ENCODE measurements at regions not wholly inside any gene's neighbourhood (a gene's known extent, or its start where the extent isn't known, plus 50 kb on each side); places are given as distances from the start of the nearest gene placed in this dataset.
A peak's percentile ranks its signal among the peaks of the same experiment; 100 is the strongest.
"Not testable (repeated sequence)": the region's sequence is repeated elsewhere in the genome, so short reads cannot be mapped to it uniquely, and the experiment has no call there.

DNA sequence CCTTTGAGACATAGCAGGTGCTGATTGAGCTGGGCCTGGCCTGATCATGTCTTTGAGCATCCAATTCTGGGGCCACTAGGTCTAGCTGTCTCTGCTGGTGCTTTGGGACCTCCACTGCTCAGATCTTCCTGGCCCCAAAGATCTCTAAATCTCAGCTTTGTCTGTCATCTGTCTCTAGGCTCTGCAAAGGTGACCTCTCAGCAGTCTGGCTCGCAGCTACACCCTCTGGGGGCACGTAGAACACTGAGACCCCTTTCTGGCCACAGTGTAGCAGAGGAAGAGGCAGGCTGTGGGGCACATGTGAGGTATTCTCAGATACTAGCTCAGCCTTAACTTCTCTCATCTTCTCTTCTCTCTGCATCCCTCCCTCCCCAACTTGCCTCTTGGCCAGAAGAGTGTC lies 298.1 kb upstream of the PLGLB1 start:
- H3K4me2 ChIP-seq (ENCODE audit: control insufficient read depth, extremely low read depth, insufficient read depth, low read depth, low read length); H3K27ac ChIP-seq (ENCODE audit: control insufficient read depth, insufficient read depth, low read length); H3K79me2 ChIP-seq (ENCODE audit: control insufficient read depth, insufficient read depth, low read length); H2AFZ ChIP-seq (ENCODE audit: control insufficient read depth, low read length); H3K9me1 ChIP-seq (ENCODE audit: control insufficient read depth, extremely low read depth, insufficient read depth, low read length); H3K9me3 ChIP-seq (ENCODE audit: control insufficient read depth, low read depth, low read length); dilution Hi-C loops (cut with MboI; ENCODE audit: extremely low pct_ligation_motif_present, low sequenced_read_pairs); H3K9ac ChIP-seq (ENCODE audit: control insufficient read depth, extremely low read depth, insufficient read depth, low read length); H3K36me3 ChIP-seq (ENCODE audit: control insufficient read depth in 2 of 2, extremely low read depth in 1 of 2, insufficient read depth in 2 of 2, low read length in 2 of 2); H3K4me1 ChIP-seq (ENCODE audit: control insufficient read depth, extremely low read depth, insufficient read depth, low read length); H3K27me3 ChIP-seq (ENCODE audit: control insufficient read depth, extremely low read depth, insufficient read depth, low read length); H4K20me1 ChIP-seq (ENCODE audit: control insufficient read depth, extremely low read depth, insufficient read depth, low read length); H3K4me3 ChIP-seq (ENCODE audit: control insufficient read depth in 2 of 3, extremely low read depth in 1 of 3, insufficient read depth in 2 of 3, low read depth in 1 of 3, low read length in 3 of 3); DNase-seq (ENCODE audit: low read depth, low spot score): not testable (repeated sequence)
- FAIRE-seq, result peak; percentile 66

DNA sequence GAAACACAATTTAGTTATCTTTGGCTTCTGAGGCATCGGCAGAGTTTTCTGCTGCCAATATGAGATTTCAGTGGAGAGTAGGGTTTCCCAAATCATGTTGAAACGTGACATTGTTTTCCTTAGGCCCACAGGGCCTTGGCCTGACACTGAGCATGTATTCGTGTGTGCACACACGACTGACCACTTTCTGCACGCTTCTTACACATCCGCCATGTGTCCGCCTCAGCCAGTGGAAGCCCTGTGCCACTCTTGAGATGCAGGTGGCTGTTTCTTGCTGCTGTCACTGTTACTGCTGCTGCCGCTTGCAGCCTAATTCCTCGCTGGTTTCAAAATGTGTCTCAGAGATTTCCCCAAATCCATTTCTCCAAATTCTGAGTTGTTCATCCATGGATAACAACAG lies 299.6 kb upstream of the PLGLB1 start:
- H3K4me2 ChIP-seq (ENCODE audit: control insufficient read depth, extremely low read depth, insufficient read depth, low read depth, low read length); H3K9me3 ChIP-seq (ENCODE audit: control insufficient read depth, low read depth, low read length); H3K36me3 ChIP-seq (ENCODE audit: control insufficient read depth in 2 of 2, extremely low read depth in 1 of 2, insufficient read depth in 2 of 2, low read length in 2 of 2); H3K4me3 ChIP-seq (ENCODE audit: control insufficient read depth in 2 of 3, extremely low read depth in 1 of 3, insufficient read depth in 2 of 3, low read depth in 1 of 3, low read length in 3 of 3); DNase-seq (ENCODE audit: low read depth, low spot score); dilution Hi-C loops (cut with MboI; ENCODE audit: extremely low pct_ligation_motif_present, low sequenced_read_pairs); H3K27me3 ChIP-seq (ENCODE audit: control insufficient read depth, extremely low read depth, insufficient read depth, low read length); H4K20me1 ChIP-seq (ENCODE audit: control insufficient read depth, extremely low read depth, insufficient read depth, low read length); H3K27ac ChIP-seq (ENCODE audit: control insufficient read depth, insufficient read depth, low read length); H3K9ac ChIP-seq (ENCODE audit: control insufficient read depth, extremely low read depth, insufficient read depth, low read length); H3K79me2 ChIP-seq (ENCODE audit: control insufficient read depth, insufficient read depth, low read length); H3K9me1 ChIP-seq (ENCODE audit: control insufficient read depth, extremely low read depth, insufficient read depth, low read length); H2AFZ ChIP-seq (ENCODE audit: control insufficient read depth, low read length); FAIRE-seq: not testable (repeated sequence)
- H3K4me1 ChIP-seq (ENCODE audit: control insufficient read depth, extremely low read depth, insufficient read depth, low read length), result peaks cover 13% of the 10 kb centered on the region

DNA sequence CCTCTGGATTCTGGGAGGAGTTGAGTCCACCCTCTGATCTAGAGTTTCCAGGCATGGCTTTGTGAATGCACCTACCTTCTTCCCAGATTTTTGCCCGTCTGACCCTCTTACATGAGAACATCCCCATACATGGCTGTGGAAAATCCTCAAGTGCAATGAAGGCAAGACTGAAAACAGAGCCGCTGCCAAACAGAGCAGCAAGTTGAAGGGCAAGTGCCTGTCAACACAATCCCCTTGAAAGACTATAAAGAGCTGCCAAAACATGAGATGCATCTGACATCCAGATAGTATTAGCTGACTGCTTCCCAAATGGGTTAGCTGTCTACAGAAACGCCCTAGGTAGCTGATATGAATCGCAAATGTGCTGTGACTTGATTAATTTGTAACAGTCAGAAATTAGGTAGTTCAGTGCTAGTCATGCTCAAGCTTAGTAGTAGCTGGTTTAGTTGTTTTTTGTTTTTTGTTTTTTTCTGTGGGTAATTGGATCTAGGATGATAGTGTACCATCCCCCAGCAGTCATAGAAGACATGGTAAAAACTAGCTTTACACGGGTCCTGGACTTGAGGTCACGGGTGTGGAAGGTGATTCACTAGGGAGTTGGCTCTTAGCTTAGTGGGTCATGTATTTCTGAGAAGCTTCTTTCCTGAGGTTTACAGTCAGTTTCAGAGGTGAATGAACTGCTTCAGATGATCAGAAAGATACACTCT lies 302.8 kb upstream of the PLGLB1 start:
- H3K27me3 ChIP-seq (ENCODE audit: control insufficient read depth, extremely low read depth, insufficient read depth, low read length); H3K9me3 ChIP-seq (ENCODE audit: control insufficient read depth, low read depth, low read length); H4K20me1 ChIP-seq (ENCODE audit: control insufficient read depth, extremely low read depth, insufficient read depth, low read length); H3K9me1 ChIP-seq (ENCODE audit: control insufficient read depth, extremely low read depth, insufficient read depth, low read length); H3K79me2 ChIP-seq (ENCODE audit: control insufficient read depth, insufficient read depth, low read length); DNase-seq (ENCODE audit: low read depth, low spot score); H3K36me3 ChIP-seq (ENCODE audit: control insufficient read depth in 2 of 2, extremely low read depth in 1 of 2, insufficient read depth in 2 of 2, low read length in 2 of 2); H3K4me3 ChIP-seq (ENCODE audit: control insufficient read depth in 2 of 3, extremely low read depth in 1 of 3, insufficient read depth in 2 of 3, low read depth in 1 of 3, low read length in 3 of 3); H2AFZ ChIP-seq (ENCODE audit: control insufficient read depth, low read length); dilution Hi-C loops (cut with MboI; ENCODE audit: extremely low pct_ligation_motif_present, low sequenced_read_pairs): not testable (repeated sequence)
- peak overlapping the region; percentile 54 for H3K9ac ChIP-seq (ENCODE audit: control insufficient read depth, extremely low read depth, insufficient read depth, low read length)
- FAIRE-seq, result peak; percentile 95
- peak overlapping the region; percentile 48 for H3K4me2 ChIP-seq (ENCODE audit: control insufficient read depth, extremely low read depth, insufficient read depth, low read depth, low read length)
- peak overlapping the region; percentile 83 for H3K27ac ChIP-seq (ENCODE audit: control insufficient read depth, insufficient read depth, low read length)
- H3K4me1 ChIP-seq (ENCODE audit: control insufficient read depth, extremely low read depth, insufficient read depth, low read length), result peaks cover 10% of the 10 kb centered on the region

DNA sequence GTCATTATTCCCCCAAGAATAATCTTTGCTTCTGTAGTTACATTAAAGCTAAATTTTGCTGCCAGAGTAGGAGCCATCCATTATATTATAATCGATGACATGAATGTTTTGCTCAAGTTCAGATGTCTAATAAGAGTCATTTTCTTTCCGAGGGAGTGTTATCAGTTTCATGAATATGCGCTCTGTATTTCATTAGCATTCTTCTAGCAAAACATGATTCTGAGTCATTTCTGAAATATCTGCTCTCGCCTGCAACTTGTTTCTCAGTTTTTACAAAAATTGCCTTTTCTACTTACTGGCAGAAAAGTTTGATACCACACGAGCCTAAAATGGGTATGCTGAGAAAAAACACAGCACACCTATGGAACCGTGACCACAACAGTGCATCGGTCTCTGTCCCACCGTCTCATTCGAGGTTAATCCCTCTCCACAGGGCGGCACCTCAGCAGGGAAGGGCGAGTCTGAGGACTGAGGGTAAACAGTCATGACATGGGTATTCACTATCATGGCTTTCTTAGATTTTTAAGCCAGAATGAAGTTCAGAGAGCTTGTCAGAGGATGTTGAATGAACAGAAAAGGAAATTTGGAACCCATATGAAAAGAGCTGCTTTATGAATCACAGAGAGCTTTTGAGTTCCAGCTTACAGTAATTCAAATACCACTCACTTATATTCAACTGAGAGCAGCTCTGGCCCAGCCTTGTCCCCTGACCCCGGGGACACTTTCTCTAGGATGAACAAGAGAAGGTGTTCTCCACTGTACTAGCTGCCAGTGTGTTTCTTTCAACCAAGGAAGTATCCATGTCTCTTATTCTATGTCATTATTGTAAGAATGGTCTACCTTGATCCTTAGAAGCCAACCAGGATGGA lies 303.6 kb upstream of the PLGLB1 start:
- dilution Hi-C loops (cut with MboI; ENCODE audit: extremely low pct_ligation_motif_present, low sequenced_read_pairs); H3K4me3 ChIP-seq (ENCODE audit: control insufficient read depth in 2 of 3, extremely low read depth in 1 of 3, insufficient read depth in 2 of 3, low read depth in 1 of 3, low read length in 3 of 3): not testable (repeated sequence)
- peak overlapping the region; percentile 37 for H3K9ac ChIP-seq (ENCODE audit: control insufficient read depth, extremely low read depth, insufficient read depth, low read length)

DNA sequence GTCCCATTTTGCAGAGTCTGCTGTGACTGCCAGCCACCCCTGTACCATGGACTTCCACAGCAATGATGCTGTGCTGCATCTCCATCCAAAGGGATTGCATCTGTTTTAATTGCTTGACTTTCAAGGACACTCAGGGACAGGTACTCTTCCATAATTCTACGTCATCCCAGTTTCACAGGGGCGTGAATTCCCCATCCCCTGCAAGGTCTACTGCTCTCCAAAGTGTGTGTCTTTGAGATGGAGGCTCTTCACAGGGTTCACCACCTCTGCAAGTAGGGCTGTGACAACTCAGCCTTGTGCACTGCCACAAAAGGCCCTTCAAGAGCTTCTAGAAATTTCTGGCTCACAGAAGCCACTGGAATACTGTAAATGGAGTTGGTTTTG lies 304.3 kb upstream of the PLGLB1 start:
- FAIRE-seq; DNase-seq (ENCODE audit: low read depth, low spot score); H3K79me2 ChIP-seq (ENCODE audit: control insufficient read depth, insufficient read depth, low read length); H4K20me1 ChIP-seq (ENCODE audit: control insufficient read depth, extremely low read depth, insufficient read depth, low read length); H3K4me1 ChIP-seq (ENCODE audit: control insufficient read depth, extremely low read depth, insufficient read depth, low read length); H3K9me1 ChIP-seq (ENCODE audit: control insufficient read depth, extremely low read depth, insufficient read depth, low read length); H3K27me3 ChIP-seq (ENCODE audit: control insufficient read depth, extremely low read depth, insufficient read depth, low read length); H3K9ac ChIP-seq (ENCODE audit: control insufficient read depth, extremely low read depth, insufficient read depth, low read length); H3K9me3 ChIP-seq (ENCODE audit: control insufficient read depth, low read depth, low read length); H3K36me3 ChIP-seq (ENCODE audit: control insufficient read depth in 2 of 2, extremely low read depth in 1 of 2, insufficient read depth in 2 of 2, low read length in 2 of 2); H2AFZ ChIP-seq (ENCODE audit: control insufficient read depth, low read length); H3K4me3 ChIP-seq (ENCODE audit: control insufficient read depth in 2 of 3, extremely low read depth in 1 of 3, insufficient read depth in 2 of 3, low read depth in 1 of 3, low read length in 3 of 3); dilution Hi-C loops (cut with MboI; ENCODE audit: extremely low pct_ligation_motif_present, low sequenced_read_pairs): not testable (repeated sequence)
- Histone ChIP-seq H3K27ac (ENCODE audit: control insufficient read depth, insufficient read depth, low read length) (peak overlapping the region; percentile 70), H3K4me2 (ENCODE audit: control insufficient read depth, extremely low read depth, insufficient read depth, low read depth, low read length) (peak overlapping the region; percentile 48)

More for the DNA sequence above, 303.6 kb upstream of the PLGLB1 start:
- Histone ChIP-seq H3K27ac (ENCODE audit: control insufficient read depth, insufficient read depth, low read length) (peak overlapping the region; percentile 70), H3K4me2 (ENCODE audit: control insufficient read depth, extremely low read depth, insufficient read depth, low read depth, low read length) (peak overlapping the region; percentile 48)
- not testable (repeated sequence) for H3K4me1 ChIP-seq (ENCODE audit: control insufficient read depth, extremely low read depth, insufficient read depth, low read length); FAIRE-seq; H3K9me1 ChIP-seq (ENCODE audit: control insufficient read depth, extremely low read depth, insufficient read depth, low read length); DNase-seq (ENCODE audit: low read depth, low spot score); H3K9me3 ChIP-seq (ENCODE audit: control insufficient read depth, low read depth, low read length); H4K20me1 ChIP-seq (ENCODE audit: control insufficient read depth, extremely low read depth, insufficient read depth, low read length); H3K27me3 ChIP-seq (ENCODE audit: control insufficient read depth, extremely low read depth, insufficient read depth, low read length); H2AFZ ChIP-seq (ENCODE audit: control insufficient read depth, low read length); H3K36me3 ChIP-seq (ENCODE audit: control insufficient read depth in 2 of 2, extremely low read depth in 1 of 2, insufficient read depth in 2 of 2, low read length in 2 of 2); H3K79me2 ChIP-seq (ENCODE audit: control insufficient read depth, insufficient read depth, low read length)
